AG04449 (cell line): ENCODE measurements at regions not wholly inside any gene's neighbourhood (a gene's known extent, or its start where the extent isn't known, plus 50 kb on each side); places are given as distances from the start of the nearest gene placed in this dataset.

Source experiments
- CTCF ChIA-PET: fragments of 350-600 bp; formaldehyde crosslinking; extraction: SDS; loops from one replicate; lab custom pipeline; 2021; ENCODE audit warnings: antibody characterized with exemption; lab: Yijun Ruan, JAX
- POLR2A ChIA-PET: fragments of 400-600, 350-600 bp; formaldehyde crosslinking; extraction: SDS; loops from one replicate; lab custom pipeline; 2020; ENCODE audit warnings: antibody characterized with exemption, inconsistent platforms; lab: Yijun Ruan, JAX
- DNase-seq: peaks from one replicate; pipeline ENCODE4 v3.0.0-alpha.2; 2010; ENCODE audit warnings: low read depth, low spot score
- H3K4me3 ChIP-seq: 2 replicates; pipeline ENCODE4 v1.5.1; 2011; ENCODE audit warnings: low read depth, mild to moderate bottlenecking, control low read depth, low read length
- CTCF ChIP-seq: IDR thresholded peaks from one replicate; pipeline ENCODE4 v1.5.1; 2011; ENCODE audit warnings: mild to moderate bottlenecking, moderate library complexity, low read length, control low read depth, inconsistent platforms; ENCODE audit not compliant: insufficient read depth; ENCODE audit errors: missing control alignments

GRCh38 chr12:75611041-75611440, 99.6 kb upstream of the KRR1 start:
- no peak overlapping the region for H3K4me3 ChIP-seq
- TF ChIP-seq CTCF, result no peak
- ChIA-PET CTCF (interaction anchor here (1.2 to 1.4 kb wide), 3 partner anchors 11 to 34 kb away, joined by 3 to 6 read pairs (median 3); no protein-coding TSS in a partner anchor), POLR2A (no interaction called here)
- DNase-seq, result no peak

GRCh38 chr12:75606956-75607355, 95.5 kb upstream of the KRR1 start:
- POLR2A ChIA-PET, result no interaction called here
- TF ChIP-seq CTCF, result no peak
- no peak for DNase-seq
- no peak overlapping the region for H3K4me3 ChIP-seq
- CTCF ChIA-PET, result no interaction called here

- H3K4me3 ChIP-seq, result no peak overlapping the region
- no peak for DNase-seq
- no peak for TF ChIP-seq CTCF
- ChIA-PET CTCF (interaction anchor here (0.7 kb wide), 1 partner anchor 78 kb away, joined by 3 read pairs; no protein-coding TSS in a partner anchor), POLR2A (no interaction called here)
Measured at GRCh38 chr12:75606151-75606550, 94.7 kb upstream of the KRR1 start.

GRCh38 chr12:75603475-75603874, 92.1 kb upstream of the KRR1 start:
- TF ChIP-seq CTCF, result no peak
- POLR2A ChIA-PET, result no interaction called here
- CTCF ChIA-PET, result interaction anchor here (1.4 kb wide), 1 partner anchor 9 kb away, joined by 4 read pairs; no protein-coding TSS in a partner anchor
- DNase-seq, result no peak
- no peak overlapping the region for H3K4me3 ChIP-seq

GRCh38 chr12:75602106-75602505, 90.7 kb upstream of the KRR1 start:
- ChIA-PET CTCF (interaction anchor here (1.1 to 1.4 kb wide), 2 partner anchors 13 to 75 kb away, joined by 3 to 4 read pairs; no protein-coding TSS in a partner anchor), POLR2A (no interaction called here)
- no peak for TF ChIP-seq CTCF
- no peak overlapping the region for H3K4me3 ChIP-seq
- DNase-seq, result no peak

GRCh38 chr12:75600146-75600545, 88.7 kb upstream of the KRR1 start:
- no peak overlapping the region for H3K4me3 ChIP-seq
- no peak for TF ChIP-seq CTCF
- ChIA-PET CTCF (interaction anchor here (2.1 kb wide), 1 partner anchor 12 kb away, joined by 6 read pairs; no protein-coding TSS in a partner anchor), POLR2A (interaction anchor here (1.0 kb wide), 1 partner anchor 431 kb away, joined by 3 read pairs; no protein-coding TSS in a partner anchor)
- DNase-seq, result no peak
